K562 (cell line): ENCODE measurements at regions not wholly inside any gene's neighbourhood (a gene's known extent, or its start where the extent isn't known, plus 50 kb on each side); places are given as distances from the start of the nearest gene placed in this dataset.

Source experiments
- ATAC-seq: fragments of 200-7000 bp; cut with Tn5 transposase; 3 replicates; pipeline ENCODE4 v1.9.1; 2020; ENCODE audit warnings: moderate library complexity
- BruUV-seq: library from RNA; stranded (reverse); fragments of 400-500 nt; replicated peaks from 2 replicates; lab custom pipeline; 2021; lab: Mats Ljungman, UMichigan
- CTCF ChIA-PET: fragments of 300-600 bp; formaldehyde crosslinking; extraction: SDS; loops from one replicate; lab custom pipeline; 2021; ENCODE audit warnings: low intra/inter-chr PET ratio; lab: Yijun Ruan, JAX
- POLR2A ChIA-PET: fragments of 300-600, 350-650 bp; sonication (Branson Sonifier 250); formaldehyde crosslinking; extraction: SDS; loops from one replicate; lab custom pipeline; 2021; ENCODE audit warnings: antibody characterized with exemption, inconsistent platforms; lab: Yijun Ruan, JAX
- DNase-seq, 4 experiments: peaks; one replicate each; pipeline versions ENCODE4 v3.0.0 to v3.0.0-alpha.2; 2011 to 2018; ENCODE audit warnings: low spot score in 3 of 4, mixed read lengths in 3 of 4; ENCODE audit errors: extremely low read depth in 1 of 4
- FAIRE-seq: peaks from 2 replicates; lab custom pipeline; 2011; peaks lifted over from hg19 to GRCh38; lab: Jason Lieb, UNC
- H2AFZ ChIP-seq: 2 replicates; pipeline ENCODE4 v1.6.0; 2011; ENCODE audit warnings: low read depth, low read length, control low read depth, inconsistent platforms
- H3K27ac ChIP-seq: fragments of 200-600 bp; 3 replicates; pipeline ENCODE4 v1.8.0; 2011; ENCODE audit warnings: low read depth, mild to moderate bottlenecking, control low read depth, inconsistent platforms, low read length, moderate library complexity, mixed read lengths; ENCODE audit errors: extremely low read depth
- H3K27me3 ChIP-seq, 2 experiments: fragments of 300-600 bp in 1 of 2; 2 replicates in 1 of 2; 3 replicates in 1 of 2; pipeline versions ENCODE4 v1.6.0 to v1.8.0; 2011; ENCODE audit warnings: inconsistent platforms in 2 of 2, low read length in 2 of 2, mild to moderate bottlenecking in 1 of 2, mixed read lengths in 1 of 2, moderate library complexity in 1 of 2; ENCODE audit not compliant: control insufficient read depth in 2 of 2, insufficient read depth in 2 of 2
- H3K36me3 ChIP-seq: fragments of 300-600 bp; 3 replicates; pipeline ENCODE4 v1.8.0; 2011; ENCODE audit warnings: mild to moderate bottlenecking, low read length, inconsistent platforms; ENCODE audit not compliant: control insufficient read depth, insufficient read depth
- H3K4me1 ChIP-seq, 2 experiments: fragments of 200-600 bp in 1 of 2; replicated peaks in 1 of 2; 2 replicates in 1 of 2; 3 replicates in 1 of 2; pipeline versions ENCODE4 v1.5.1 to v1.8.0; 2011; ENCODE audit warnings: inconsistent platforms in 2 of 2, low read length in 2 of 2, mild to moderate bottlenecking in 1 of 2, mixed read lengths in 1 of 2, moderate library complexity in 1 of 2; ENCODE audit not compliant: control insufficient read depth in 2 of 2, insufficient read depth in 2 of 2
- H3K4me2 ChIP-seq: 2 replicates; pipeline ENCODE4 v1.6.1; 2011; ENCODE audit warnings: low read length, control low read depth, inconsistent platforms, mixed read lengths; ENCODE audit not compliant: insufficient read depth
- H3K4me3 ChIP-seq: fragments of 200-600 bp; sonication (generic), shearing (Covaris generic); 2 replicates; pipeline ENCODE4 v1.5.1; 2016; ENCODE audit warnings: control low read depth, inconsistent platforms
- H3K79me2 ChIP-seq: fragments of 200-600 bp; 3 replicates; pipeline ENCODE4 v1.8.0; 2011; ENCODE audit warnings: low read length, inconsistent platforms; ENCODE audit not compliant: control insufficient read depth, insufficient read depth
- H3K9ac ChIP-seq, 2 experiments: 2 replicates each; pipeline versions ENCODE4 v1.6.0 to v1.6.1; 2011; ENCODE audit warnings: low read depth in 2 of 2, low read length in 2 of 2, control low read depth in 1 of 2, inconsistent platforms in 1 of 2, mild to moderate bottlenecking in 1 of 2, mixed read lengths in 1 of 2; ENCODE audit not compliant: insufficient read depth in 1 of 2
- H3K9me1 ChIP-seq: one replicate; pipeline ENCODE4 v1.6.0; 2011; ENCODE audit warnings: inconsistent platforms, mild to moderate bottlenecking, low read length, moderate library complexity; ENCODE audit not compliant: control insufficient read depth, insufficient read depth
- H3K9me3 ChIP-seq: replicated peaks from 2 replicates; pipeline ENCODE4 v1.5.1; 2011; ENCODE audit warnings: low read depth, low read length, inconsistent platforms; ENCODE audit not compliant: control insufficient read depth, insufficient read depth
- H4K20me1 ChIP-seq: replicated peaks from 2 replicates; pipeline ENCODE4 v1.6.1; 2011; ENCODE audit warnings: low read length, inconsistent platforms, mixed read lengths; ENCODE audit not compliant: control insufficient read depth, insufficient read depth
- CAMTA2 ChIP-seq: fragments of 250-450 bp; sonication (Bioruptor Pico); conservative IDR thresholded peaks from 2 replicates; pipeline ENCODE4 v1.5.1; 2022
- CBFA2T3 ChIP-seq: fragments of 450-650 bp; IDR thresholded peaks from 2 replicates; pipeline ENCODE4 v1.6.1; 2017
- CHD4 ChIP-seq: fragments of 200-600 bp; sonication (generic); IDR thresholded peaks from 3 replicates; pipeline ENCODE4 v1.6.1; 2012; ENCODE audit warnings: low read depth, mild to moderate bottlenecking, mixed read lengths, low read length, inconsistent platforms; ENCODE audit not compliant: insufficient read depth, insufficient replicate concordance, poor library complexity, severe bottlenecking
- CREB3 ChIP-seq: fragments of 450-650 bp; conservative IDR thresholded peaks from 2 replicates; pipeline ENCODE4 v1.6.1; 2016; ENCODE audit warnings: missing genetic modification characterization, low read depth, mild to moderate bottlenecking, missing compliant biosample characterization, moderate library complexity
- KLF6 ChIP-seq: fragments of 250-450 bp; sonication (Bioruptor Pico); IDR thresholded peaks from 2 replicates; pipeline ENCODE4 v1.4.0; 2020; ENCODE audit warnings: mild to moderate bottlenecking, moderate library complexity, borderline replicate concordance
- MAFF ChIP-seq: IDR thresholded peaks from 2 replicates; pipeline ENCODE4 v1.6.1; 2012; ENCODE audit warnings: low read length, improper control_type of control experiment
- NR2C2 ChIP-seq, 2 experiments: fragments of 200-800 bp in 1 of 2; sonication (Bioruptor generic) in 1 of 2; sonication (generic) in 1 of 2; formaldehyde crosslinking in 1 of 2; IDR thresholded peaks; 2 replicates each; pipeline versions ENCODE4 v1.6.1 to v1.8.0; 2016 to 2022; ENCODE audit warnings: mild to moderate bottlenecking in 1 of 2, missing compliant biosample characterization in 1 of 2, missing genetic modification characterization in 1 of 2, missing genetic modification reagents in 1 of 2
- PHF8 ChIP-seq: fragments of 200-600 bp; sonication (generic); IDR thresholded peaks from 2 replicates; pipeline ENCODE4 v1.6.1; 2012; ENCODE audit warnings: mixed run types, mild to moderate bottlenecking, inconsistent platforms, low read length, moderate library complexity, borderline replicate concordance
- RBM39 ChIP-seq: fragments of 200-400 bp; formaldehyde crosslinking; optimal IDR thresholded peaks from 2 replicates; pipeline ENCODE3; 2018; ENCODE audit warnings: low read depth, low read length
- RHOXF2B ChIP-seq: fragments of 250-450 bp; sonication (Bioruptor Pico); conservative IDR thresholded peaks from 2 replicates; pipeline ENCODE4 v1.5.1; 2021
- SETDB1 ChIP-seq: IDR thresholded peaks from one replicate; pipeline ENCODE4 v1.6.1; 2012; ENCODE audit warnings: low read length, control low read depth, inconsistent platforms
- TAF1 ChIP-seq: IDR thresholded peaks from 2 replicates; pipeline ENCODE4 v1.6.1; 2011; ENCODE audit warnings: mild to moderate bottlenecking, low read length, moderate library complexity; ENCODE audit not compliant: insufficient read depth, control insufficient read depth, severe bottlenecking; ENCODE audit errors: extremely low read depth
- ZFP1 ChIP-seq: fragments of 450-650 bp; formaldehyde crosslinking; IDR thresholded peaks from 2 replicates; pipeline ENCODE4 v1.4.0; 2020; ENCODE audit warnings: mild to moderate bottlenecking, mixed read lengths
- ZNF445 ChIP-seq: fragments of 250-450 bp; sonication (Bioruptor Pico); IDR thresholded peaks from 2 replicates; pipeline ENCODE4 v1.4.0; 2020; ENCODE audit warnings: low read depth, mild to moderate bottlenecking, moderate library complexity
- WGBS: fragments of 100-300 bp; shearing (Covaris generic); methylation state at CpG from one replicate; pipeline ENCODE4 v1.1.6; 2016; ENCODE audit warnings: low coverage, mixed read lengths; ENCODE audit not compliant: insufficient coverage; ENCODE audit errors: missing lambda C conversion rate; 5-methylcytosine and 5-hydroxymethylcytosine counted together
- in situ Hi-C: fragments of 300-500 bp; cut with MboI; formaldehyde crosslinking; loops from 4 replicates; pipeline ENCODE4 v1.15.0; 2018; ENCODE audit warnings: inconsistent platforms, mixed read lengths
- intact Hi-C: fragments of 100-400 bp; cut with micrococcal nuclease; formaldehyde crosslinking; loops from 2 replicates; pipeline ENCODE4 v1.14.2; 2022
- TF ChIP-seq, protein P1 (sequence below): IDR thresholded peaks from 2 replicates; pipeline ENCODE4 v1.6.1; 2016; ENCODE audit warnings: missing genetic modification characterization, missing compliant biosample characterization

DNA sequence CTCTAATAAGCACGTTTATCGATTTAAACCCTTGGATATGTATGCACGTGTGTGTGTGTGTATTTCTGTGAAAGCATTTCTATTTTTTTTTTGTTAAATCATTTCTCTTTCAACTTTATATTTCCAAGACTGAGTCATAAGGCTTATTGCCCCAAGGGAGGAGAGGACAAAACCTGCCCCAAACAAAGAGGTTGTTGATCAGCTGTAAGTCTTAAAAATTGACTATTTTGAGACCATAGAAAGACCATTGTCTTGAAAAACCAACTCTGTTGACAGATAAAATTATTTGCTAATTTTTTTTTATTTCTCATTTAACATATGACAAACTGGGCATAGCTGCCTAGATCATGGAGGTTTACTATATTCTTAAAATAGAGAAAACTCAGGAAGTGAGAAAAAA lies 222.4 kb downstream of the FMR1NB start:
- Histone ChIP-seq H3K4me2 (no peak overlapping the region), H3K27ac (no peak overlapping the region), H3K4me3 (no peak overlapping the region), H3K79me2 (no peaks in the 10 kb centered on the region), H3K9me3 (no peaks in the 10 kb centered on the region; the same call in 1 of the 2 replicates), H2AFZ (no peak overlapping the region), H3K4me1 (no peaks in the 10 kb centered on the region), H3K9me1 (no peaks in the 10 kb centered on the region), H3K27me3 (no peaks in the 10 kb centered on the region), H3K36me3 (no peaks in the 10 kb centered on the region), H4K20me1 (no peaks in the 10 kb centered on the region), H3K9ac (no peak overlapping the region)
- CTCF ChIA-PET: no interaction called here
- BruUV-seq: no TSS peak
- intact Hi-C loops: no loop called here
- POLR2A ChIA-PET: no interaction called here
- TF ChIP-seq, protein P1, sequence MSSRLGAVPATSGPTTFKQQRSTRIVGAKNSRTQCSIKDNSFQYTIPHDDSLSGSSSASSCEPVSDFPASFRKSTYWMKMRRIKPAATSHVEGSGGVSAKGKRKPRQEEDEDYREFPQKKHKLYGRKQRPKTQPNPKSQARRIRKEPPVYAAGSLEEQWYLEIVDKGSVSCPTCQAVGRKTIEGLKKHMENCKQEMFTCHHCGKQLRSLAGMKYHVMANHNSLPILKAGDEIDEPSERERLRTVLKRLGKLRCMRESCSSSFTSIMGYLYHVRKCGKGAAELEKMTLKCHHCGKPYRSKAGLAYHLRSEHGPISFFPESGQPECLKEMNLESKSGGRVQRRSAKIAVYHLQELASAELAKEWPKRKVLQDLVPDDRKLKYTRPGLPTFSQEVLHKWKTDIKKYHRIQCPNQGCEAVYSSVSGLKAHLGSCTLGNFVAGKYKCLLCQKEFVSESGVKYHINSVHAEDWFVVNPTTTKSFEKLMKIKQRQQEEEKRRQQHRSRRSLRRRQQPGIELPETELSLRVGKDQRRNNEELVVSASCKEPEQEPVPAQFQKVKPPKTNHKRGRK (tag): no peak
- TF ChIP-seq MAFF (no peak), ZNF445 (CRISPR knock-in tag) (no peak), KLF6 (CRISPR knock-in tag) (no peak)
- 6% methylated on average over 3 of the region's 3 CpGs for WGBS
- FAIRE-seq (no peak), DNase-seq (no peak), ATAC-seq (no peak)
- in situ Hi-C loops: no loop called here

DNA sequence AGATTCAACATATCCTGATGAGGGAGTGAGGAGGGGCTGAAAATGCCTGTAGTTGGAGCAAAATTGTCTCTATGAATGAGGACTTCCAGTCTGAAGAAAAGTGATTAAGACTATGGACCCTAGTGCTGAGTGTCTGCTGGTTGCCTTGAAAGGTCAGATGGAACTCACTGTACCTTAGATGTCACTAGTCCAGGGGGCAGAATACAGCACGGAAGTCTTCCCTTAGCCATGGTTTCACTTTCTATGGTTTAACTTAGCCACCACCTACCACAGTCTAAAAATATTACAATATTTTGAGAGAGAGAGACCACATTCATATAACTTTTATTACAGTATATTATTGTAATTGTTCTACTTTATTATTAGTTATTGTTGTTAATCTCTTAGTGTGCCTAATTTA lies 223.1 kb downstream of the FMR1NB start:
- Histone ChIP-seq H3K27ac (no peak overlapping the region), H3K9ac (no peak overlapping the region), H3K36me3 (no peaks in the 10 kb centered on the region), H3K4me1 (no peaks in the 10 kb centered on the region), H3K4me3 (no peak overlapping the region), H2AFZ (no peak overlapping the region), H3K9me1 (no peaks in the 10 kb centered on the region), H3K4me2 (no peak overlapping the region), H3K9me3 (no peaks in the 10 kb centered on the region; the same call in 1 of the 2 replicates), H3K79me2 (no peaks in the 10 kb centered on the region), H4K20me1 (no peaks in the 10 kb centered on the region), H3K27me3 (no peaks in the 10 kb centered on the region)
- intact Hi-C loops: no loop called here
- POLR2A ChIA-PET: no interaction called here
- 0% methylated on average over 1 of the region's 1 CpG for WGBS
- BruUV-seq: no TSS peak
- FAIRE-seq (no peak), ATAC-seq (no peak), DNase-seq (no peak)
- CTCF ChIA-PET: no interaction called here
- in situ Hi-C loops: no loop called here
- no peak for TF ChIP-seq ZFP1 (CRISPR knock-in tag)
- TF ChIP-seq RHOXF2B (CRISPR knock-in tag): no peak
- no peak for TF ChIP-seq NR2C2 (CRISPR knock-in tag; IDR thresholded peaks at IDR 0.05)
- TF ChIP-seq NR2C2 (tag; IDR thresholded peaks at IDR 0.05): no peak
- no peak for TF ChIP-seq CAMTA2 (CRISPR knock-in tag)
- no peak for TF ChIP-seq PHF8
- TF ChIP-seq CREB3 (tag): no peak
- no peak for TF ChIP-seq RBM39
- no peak for TF ChIP-seq SETDB1
- TF ChIP-seq TAF1: no peak
- no peak for TF ChIP-seq CHD4
- TF ChIP-seq CBFA2T3: no peak
